RPMI7951 (cell line): ENCODE measurements at regions not wholly inside any gene's neighbourhood (a gene's known extent, or its start where the extent isn't known, plus 50 kb on each side); places are given as distances from the start of the nearest gene placed in this dataset.

Source experiments
- DNase-seq: peaks from one replicate; pipeline ENCODE4 v3.0.0-alpha.2; 2012; ENCODE audit warnings: low read depth

DNA sequence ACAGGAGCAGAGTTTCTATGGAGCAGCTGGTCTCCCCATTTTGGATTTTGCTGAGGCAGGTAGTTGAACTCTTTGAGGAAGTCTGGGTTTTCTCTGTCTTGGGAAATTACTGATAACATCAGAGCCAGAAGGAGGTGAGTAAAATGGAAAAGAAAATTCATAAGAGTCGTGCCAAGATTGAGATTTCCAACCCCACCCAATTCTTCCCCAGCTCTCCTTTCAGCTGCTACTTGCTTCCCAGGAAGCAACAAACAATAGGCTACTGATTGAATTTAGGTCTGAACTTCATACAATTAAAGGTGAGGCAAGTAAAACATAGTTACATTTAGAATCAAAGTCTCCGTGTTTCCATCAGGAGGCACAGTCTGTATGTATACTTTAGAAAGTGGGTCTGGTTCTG is 54.6 kb upstream of the EOLA2 start:
- no peak for DNase-seq

DNA sequence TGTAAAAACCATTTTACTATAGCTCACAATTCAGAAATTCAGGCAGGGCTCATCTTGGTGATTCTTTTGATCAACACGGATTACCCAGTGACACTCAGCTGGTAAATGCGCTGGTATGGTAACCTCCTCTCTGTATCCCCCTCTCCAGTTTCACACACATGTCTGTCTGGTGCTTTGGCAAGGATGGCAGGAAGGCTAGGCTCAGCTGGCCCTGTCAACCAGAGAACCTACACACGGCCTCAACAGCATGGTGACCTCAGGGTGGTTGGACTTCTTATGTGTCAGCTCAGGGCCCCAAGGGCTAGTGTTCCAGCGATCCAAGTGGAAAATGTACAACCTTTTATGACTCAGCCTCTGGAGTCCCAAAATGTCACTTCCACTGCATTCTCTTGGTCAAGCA is 55.7 kb upstream of the EOLA2 start:
- peak; percentile 28 for DNase-seq

DNA sequence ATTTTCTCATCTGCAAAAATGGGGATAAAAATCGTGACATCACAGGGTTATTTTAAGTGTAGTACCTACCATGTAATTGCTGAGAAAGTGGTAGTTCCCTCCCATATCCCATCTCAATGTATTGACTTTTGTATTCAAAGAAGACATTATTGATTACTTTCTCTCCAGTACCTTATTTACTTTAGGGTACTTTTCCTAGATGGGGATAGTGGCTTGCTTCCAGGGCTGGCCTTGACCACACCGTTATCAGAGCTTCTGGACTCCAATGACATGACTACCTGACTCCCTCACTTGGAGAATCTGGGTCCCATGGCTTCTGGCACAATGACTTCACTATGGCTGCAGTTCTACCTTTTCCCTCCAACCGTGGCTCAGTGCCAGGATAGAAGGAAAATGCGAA is 58.2 kb upstream of the EOLA2 start:
- DNase-seq: no peak

DNA sequence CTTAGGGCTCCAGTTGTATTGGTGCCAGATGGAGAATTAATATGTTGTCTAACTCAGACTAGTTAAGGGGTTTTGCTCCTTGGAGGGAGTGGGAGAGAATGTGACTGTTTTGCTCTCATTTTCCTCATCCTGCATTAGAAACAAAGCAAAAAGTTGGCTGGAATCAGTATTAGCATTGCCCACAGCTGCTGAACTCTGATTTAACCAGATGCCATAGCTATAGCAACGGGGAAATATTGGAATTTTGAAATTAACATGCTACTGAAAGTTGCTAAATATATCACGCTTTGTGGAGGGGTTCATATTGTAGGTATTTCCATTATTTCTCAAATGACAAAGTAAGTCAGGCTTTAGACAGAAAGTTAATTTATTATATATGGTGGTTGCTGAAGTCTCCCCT is 66.7 kb upstream of the EOLA2 start:
- no peak for DNase-seq

DNA sequence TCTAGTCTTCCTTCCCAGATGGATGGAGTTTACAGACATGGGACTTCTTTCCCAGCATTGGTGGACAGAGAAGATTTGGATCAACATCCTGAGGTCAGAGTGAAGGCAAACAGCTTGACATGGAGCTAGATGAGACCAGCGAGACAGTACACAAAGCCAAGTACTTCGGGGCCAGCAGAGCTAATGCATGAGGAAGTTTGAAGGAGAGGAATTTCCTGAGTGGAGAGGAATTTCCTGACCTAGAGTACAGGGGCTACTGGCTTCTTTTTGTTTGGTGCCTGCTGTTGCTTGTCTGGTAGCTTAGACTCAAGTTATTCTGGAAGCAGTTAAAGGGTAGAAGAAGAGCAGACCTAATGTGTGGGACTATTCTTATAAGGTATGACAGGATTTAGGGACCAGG is 69.1 kb upstream of the EOLA2 start:
- no peak for DNase-seq

DNA sequence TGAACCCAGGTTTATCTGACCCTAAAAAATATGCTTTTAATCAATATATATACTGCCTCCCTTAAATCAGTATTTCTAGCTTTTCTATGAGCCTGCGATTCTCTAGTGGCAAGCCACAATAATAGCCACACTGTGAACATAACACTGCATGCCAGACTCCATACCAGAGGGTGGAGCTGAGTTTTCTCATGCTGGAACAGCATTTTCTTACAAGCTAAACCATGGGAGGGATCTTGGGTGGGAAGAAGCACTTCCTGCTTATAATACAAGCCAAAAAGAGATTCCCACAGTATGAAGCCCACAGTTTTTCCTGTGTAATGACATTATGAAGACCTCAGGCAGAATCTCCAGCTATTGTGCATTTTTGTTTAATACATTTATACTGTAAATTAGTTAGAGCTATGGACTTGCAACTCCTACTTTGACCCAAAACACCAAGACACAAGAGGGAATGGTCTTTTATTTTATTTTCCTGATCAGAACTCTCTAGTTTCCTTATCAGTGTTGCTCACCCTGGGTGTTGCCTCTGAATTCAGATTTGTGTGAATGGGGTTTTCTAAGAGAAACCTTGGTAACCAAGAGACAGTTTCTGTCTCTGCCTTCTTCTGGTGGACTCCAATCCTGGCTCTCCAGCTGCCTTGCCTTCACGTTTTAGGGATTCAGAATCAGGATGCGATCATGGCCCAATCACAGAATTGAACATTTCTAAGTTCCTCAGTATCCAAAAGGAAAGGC is 74.5 kb upstream of the EOLA2 start:
- DNase-seq: no peak

DNA sequence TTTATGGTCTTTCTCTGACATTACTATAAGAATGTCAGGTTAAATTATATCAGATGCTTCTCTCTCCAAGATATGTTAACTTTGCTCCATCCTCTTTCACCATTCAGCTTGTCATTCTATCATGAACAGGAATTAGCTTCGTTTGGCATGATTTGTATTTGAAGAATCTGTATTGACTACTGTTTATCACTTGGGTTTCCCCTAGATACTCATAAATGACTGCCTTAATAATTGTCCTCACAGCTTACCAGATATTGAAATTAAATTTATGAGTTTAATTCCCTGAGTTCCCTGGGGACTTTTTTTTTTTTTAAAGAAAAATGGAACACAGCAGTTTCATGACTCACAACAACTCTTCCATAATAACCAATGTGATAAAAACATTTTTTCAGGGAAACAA is 76.2 kb upstream of the EOLA2 start:
- no peak for DNase-seq

DNA sequence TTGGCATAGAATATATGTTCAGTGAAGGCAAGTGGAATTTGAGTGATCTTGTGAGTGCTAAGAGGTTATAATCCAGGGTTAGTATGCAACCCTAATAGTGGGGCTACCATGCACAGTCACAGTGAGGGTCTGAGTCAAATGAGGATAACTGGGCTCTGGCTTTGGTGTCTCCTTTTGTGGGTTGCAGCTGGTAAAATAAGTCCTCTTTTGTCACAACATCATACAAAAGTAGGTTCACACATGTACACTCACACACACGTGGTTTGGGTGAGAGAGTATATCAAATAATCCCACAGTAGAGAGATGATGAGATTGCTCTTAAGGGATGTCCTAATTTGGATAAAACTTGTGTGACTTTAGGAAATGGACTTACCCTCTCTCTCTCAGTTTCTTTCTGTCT is 79.6 kb upstream of the EOLA2 start:
- no peak for DNase-seq

DNA sequence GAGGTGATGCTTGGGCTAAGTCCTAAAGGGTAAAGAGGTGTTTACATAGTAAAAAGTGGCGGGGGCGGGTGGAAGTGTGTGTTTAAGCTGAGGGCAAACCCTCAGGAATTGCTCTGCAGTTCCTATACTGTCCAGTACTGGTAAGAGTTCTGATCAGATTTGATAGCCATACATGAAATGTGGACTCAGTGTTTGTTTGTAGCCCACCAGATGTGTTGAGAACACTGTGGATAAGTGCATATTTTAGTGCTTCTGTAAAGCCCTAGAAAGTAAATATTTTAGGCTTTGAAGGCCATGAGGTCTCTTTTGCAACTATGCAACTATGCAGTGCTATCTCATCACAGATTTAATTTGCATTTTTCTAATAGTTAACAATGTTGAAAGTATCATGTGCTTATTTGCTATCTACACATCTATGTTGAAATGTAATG is 80.7 kb upstream of the EOLA2 start:
- no peak for DNase-seq

DNA sequence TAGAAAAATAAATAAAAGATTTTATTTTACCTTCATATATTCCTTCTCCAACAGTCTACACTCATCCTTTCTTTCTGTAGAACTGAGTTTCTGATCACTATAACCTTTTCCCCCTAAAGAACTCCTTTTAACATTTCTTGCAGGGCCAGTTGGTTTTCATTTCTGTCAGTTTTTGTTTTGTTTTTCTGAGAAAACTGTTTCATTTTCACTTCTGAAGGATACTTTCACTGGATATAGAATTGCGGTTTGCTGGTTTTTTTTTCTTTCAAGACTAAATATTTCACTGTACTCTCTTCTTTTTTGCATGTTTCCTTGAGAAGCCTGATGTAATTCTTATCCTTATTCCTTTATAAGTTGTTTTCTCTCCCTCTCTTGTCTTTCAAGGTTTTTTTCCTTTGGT is 90.4 kb upstream of the EOLA2 start:
- peak; percentile 24 for DNase-seq

DNA sequence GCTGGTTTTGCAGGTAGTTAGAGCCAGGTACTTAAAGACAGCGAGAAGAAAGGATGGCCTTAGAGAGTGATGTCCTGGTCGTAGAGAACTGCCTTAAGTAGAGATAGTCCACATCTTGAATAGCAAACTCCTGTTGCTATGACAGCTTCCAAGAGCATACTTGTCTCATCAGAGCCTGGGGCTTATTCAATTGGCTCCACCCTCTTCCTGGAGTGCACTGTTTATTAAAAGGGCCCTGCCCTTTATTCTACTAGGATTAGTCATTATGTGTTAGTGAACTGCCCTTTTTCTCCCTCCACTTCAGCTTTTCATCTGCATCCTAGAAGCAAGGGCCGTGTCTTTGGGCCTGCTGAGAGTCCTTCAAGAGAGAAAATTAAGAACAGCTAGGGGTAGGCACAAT is 94.5 kb upstream of the EOLA2 start:
- peak; percentile 92 for DNase-seq

DNA sequence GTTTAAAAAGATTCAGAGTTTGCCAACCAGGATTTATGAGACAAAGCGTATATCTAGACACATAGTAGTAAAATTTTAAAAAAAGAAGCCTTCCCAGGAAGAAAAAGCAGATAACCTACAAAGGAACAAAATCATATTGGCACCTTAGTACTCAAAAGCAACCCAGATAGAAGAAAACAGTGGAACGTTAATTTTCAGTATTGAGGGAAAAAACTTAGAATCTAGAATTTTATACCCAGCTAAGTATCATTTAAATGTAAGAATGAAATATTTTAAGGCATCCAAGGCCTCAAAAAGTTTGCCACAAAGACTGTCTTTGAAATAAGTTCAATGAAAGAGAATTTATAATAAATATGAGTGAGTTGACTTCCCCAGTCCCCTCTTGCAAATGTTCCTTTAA is 96.5 kb upstream of the EOLA2 start:
- no peak for DNase-seq

DNA sequence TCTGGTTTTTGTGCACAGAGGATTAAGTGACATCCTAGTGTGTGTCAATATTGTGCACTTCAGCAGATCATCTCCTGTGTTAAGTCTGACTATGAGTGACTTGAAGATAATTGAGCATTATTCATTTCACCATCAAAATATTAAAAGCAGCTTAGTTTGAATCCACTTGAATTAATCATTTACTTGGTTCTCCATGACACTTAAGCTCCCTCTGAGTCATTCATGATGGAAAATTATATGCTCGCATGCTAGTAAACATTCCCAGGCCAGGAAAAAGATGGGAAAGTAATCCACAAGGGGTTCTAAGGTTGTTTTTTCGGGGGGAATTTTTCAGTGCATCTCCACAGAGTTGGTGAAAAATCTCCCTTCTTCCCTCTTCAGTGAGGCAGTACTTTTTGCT is 97.2 kb upstream of the EOLA2 start:
- DNase-seq: peak; percentile 55

DNA sequence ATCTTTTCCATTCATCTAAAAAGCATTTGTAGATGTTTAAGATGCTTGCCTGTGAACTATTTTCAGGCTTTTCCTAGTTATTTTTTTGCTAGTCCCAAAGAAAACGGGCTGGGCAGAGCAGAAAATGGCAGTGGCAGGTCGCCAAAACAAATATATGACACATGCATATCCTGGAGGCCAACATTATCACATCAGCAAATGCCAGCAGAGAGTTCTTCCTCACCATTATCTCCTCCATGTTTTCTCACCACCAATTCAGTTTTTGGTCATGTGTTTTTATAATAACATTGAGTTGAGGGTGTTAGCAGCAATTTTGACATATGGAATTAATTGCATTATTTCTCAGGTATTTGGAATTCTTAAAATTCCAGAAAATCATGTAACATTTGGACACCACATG is 97.9 kb upstream of the EOLA2 start:
- peak; percentile 90 for DNase-seq

DNA sequence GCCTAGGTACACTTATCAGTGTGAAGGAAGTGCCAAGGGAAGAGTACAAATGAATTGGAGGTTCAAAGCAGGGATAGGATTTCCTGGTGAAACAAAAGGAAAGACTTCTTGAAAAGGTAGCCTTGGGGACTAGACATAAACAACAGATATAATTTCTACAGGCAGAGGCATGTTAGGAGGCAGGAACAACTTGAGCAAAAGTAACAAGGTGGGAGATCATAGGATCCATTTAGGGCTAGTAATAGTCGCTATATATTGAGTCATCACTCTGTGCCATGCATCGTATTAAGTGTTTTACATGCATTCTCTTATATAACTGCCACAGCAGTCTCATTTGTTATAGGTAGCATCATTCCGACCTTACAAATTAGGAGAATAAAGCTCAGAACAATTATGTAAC is 98.3 kb upstream of the EOLA2 start:
- no peak for DNase-seq

DNA sequence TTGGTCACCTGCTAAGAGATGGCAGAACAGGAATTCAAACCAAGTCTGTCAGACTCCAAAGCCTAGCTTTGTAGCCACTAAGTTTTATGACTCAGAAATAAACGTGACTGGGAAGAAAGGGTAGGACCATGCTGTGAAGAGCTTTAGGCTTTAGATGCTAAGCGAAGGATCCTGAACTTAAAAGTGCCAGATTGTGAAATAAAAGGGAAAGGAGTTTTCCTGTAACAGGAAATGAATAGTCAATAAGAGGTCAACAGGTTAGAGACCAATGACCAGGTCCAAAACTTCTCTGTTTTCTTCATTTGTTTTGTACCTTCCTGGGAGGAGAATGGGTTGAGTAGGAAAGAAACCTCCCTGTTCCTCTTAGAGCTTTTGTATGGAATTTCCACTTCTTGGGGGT is 98.8 kb upstream of the EOLA2 start:
- DNase-seq: peak; percentile 64

DNA sequence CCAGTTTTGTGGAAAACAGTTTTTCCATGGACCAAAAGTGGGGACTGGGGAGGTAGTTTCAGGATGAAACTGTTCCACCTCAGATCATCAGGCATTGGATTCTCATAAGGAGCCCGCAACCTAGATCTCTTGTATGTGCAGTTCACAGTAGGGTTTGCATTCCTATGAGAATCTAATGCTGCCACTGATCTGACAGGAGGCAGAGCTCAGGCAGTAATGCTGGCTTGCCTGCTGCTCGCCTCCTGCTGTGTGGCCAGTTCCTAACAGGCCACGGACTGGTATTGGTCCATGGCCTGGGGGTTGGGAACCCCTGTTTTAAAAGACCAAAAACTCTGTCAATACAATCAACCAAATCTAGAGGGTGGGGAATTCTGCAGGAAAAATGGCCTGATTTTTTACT is 100.0 kb upstream of the EOLA2 start:
- peak; percentile 20 for DNase-seq

DNA sequence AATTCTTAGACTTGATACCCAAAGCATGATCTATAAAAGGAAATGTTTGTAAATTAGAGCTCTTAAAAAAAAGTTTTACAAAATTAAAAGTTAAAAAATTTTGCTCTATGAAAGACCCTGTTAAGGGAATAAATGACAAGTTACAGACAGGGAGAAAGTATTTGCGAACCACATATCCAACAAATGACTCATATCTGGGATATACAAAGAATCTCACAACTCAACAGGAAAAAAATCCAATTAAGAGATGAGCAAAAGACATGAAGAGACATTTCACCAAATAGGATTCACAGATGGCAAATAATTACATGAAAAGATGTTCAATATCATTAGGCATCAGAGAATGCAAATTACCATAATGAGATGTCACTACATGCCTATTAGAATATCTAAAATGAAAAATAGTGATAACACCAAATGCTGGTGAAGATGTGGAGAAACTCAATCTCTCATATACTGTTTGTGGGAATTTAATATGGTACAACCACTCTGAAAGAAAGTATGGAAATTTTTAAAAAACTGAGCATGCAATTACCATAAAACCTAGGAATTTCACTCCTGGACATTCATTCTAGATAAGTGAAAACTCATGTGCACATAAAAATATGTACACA is 100.8 kb upstream of the EOLA2 start:
- DNase-seq: peak; percentile 63

DNA sequence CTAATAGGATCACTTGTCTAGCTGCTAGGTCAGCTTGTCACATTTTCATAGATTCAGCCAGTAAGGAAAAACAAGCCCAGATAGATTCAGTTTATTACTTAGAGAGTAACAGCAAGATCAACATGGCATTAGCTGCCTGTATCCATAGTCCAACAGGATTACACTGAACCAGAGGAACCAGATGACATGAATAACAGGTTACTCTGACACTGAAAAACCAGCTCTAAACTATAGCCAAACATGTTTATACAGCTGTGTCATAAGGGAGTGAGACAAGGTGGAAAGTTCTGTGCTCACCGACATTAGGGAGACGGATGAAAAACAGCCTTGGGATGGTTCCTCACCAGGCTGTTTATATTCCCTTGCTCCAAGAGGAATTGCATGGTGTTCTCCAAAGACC is 102.9 kb upstream of the EOLA2 start:
- no peak for DNase-seq

DNA sequence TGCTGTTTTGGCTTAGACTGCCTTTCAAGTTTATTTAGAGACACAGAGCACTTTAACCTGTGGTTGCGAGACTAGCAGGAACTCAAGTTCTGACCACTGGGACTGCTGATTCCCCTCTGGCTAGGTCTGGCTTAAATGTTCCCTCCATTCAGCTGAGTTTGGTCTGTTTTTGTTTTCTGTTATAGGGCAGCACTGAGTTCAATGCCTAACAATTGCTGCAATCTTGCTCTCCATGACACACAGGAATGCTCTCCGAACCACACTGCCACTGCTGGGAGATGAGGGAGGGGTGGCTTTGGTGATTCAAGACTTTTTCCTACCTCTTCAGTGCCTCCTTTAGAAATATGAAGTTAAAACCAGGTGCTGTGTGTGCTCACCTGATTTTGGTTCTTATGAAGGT is 106.3 kb upstream of the EOLA2 start:
- peak; percentile 77 for DNase-seq

DNA sequence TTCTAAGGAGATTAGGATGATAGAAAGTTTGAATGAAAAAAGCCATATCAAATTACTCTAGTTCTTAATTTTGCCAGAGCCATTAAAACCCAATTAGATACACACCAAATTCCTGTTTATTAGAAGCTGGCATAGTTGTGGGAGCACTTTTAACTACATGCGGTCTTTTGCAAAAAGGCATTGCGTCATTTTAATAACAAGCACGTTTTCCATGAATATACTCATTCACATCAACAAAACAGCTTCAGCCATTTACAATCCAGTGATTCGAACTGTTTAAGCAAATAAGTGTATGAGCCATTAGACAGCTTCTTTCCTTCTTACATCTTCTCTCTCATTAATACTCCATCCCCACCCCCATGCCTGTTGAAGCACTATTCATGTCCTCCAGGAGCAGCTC is 109.5 kb upstream of the EOLA2 start:
- no peak for DNase-seq

DNA sequence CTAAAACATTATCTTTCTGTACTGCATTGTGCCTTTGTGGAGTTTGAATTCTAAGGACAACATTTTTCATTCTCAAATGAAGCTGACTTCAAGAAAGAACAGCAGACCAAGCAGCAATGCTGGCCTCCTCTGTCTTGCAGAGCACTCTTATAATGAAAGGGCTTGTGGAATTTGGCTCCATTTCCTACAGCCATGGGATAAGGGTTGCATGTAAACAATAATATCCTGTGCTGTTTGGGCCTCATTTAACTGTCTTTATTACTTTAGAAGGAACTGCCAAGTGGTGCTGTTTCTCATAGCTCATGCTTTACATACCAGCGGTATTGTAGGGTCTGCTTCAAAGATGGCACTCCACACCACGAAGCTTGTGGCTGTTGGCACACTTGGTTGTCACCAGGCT is 111.4 kb upstream of the EOLA2 start:
- DNase-seq: peak; percentile 17

DNA sequence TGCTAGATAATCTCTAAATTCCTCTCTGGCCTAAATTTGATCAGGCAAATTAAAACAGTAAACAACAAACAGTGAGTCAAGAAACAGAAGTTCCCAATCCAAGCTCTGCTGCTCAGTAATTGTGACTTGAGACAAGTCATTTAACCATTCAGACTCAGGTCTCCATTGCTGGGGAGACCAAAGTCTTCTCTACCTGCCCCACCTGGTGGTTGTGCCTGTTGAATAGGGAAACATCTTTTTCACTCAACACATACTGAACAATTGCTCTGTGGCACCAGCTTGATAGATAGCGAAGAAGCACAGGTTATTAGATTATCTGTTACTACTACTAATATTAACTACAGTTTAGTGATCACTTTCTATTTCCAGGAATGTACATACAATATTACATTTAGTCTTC is 112.1 kb upstream of the EOLA2 start:
- DNase-seq: no peak

DNA sequence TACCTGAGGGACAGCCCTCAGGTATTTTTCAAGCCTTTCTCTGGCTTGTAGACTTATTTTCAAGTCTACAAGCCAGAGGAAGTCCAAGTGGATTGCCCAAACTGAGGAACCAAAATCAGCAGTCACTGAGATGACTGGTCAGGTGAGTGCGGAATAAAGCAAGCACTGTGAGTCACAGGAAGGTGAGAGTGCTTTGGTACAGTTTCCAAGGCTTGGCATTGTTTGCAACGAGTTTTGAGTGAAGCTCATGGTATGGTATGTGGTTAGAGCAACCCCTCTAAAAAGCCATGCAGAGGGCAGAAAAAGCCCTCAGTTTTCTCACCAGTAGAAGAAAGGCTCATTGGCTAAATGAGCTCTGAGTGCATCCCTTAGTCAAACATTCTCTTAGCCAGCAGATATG is 112.8 kb upstream of the EOLA2 start:
- DNase-seq: no peak
